B cell (primary cell): ENCODE measurements at regions not wholly inside any gene's neighbourhood (a gene's known extent, or its start where the extent isn't known, plus 50 kb on each side); places are given as distances from the start of the nearest gene placed in this dataset.
"Not testable (repeated sequence)": the region's sequence is repeated elsewhere in the genome, so short reads cannot be mapped to it uniquely, and the experiment has no call there.

Experiments
- ATAC-seq: fragments of 200-7000 bp; cut with Tn5 transposase; one replicate; pipeline ENCODE4 v1.10.0; 2021; ENCODE audit warnings: low read depth, mild to moderate bottlenecking, moderate number of reproducible peaks, moderate library complexity
- CTCF ChIA-PET: fragments of 350-600 bp; sonication (Branson Sonifier 250); formaldehyde crosslinking; loops from one replicate; lab custom pipeline; 2021; ENCODE audit warnings: antibody characterized with exemption, inconsistent platforms; lab: Charles Lee
- POLR2A ChIA-PET: fragments of 350-600 bp; sonication (Branson Sonifier 250); formaldehyde crosslinking; loops from one replicate; lab custom pipeline; 2021; ENCODE audit warnings: antibody characterized with exemption; lab: Charles Lee
- DNase-seq: peaks from one replicate; pipeline ENCODE4 v3.0.0; 2013
- H2AFZ ChIP-seq: 2 replicates; pipeline ENCODE4 v1.6.1; 2012; ENCODE audit warnings: mild to moderate bottlenecking, low read depth, low read length; ENCODE audit not compliant: insufficient read depth, poor library complexity, severe bottlenecking
- H3K27ac ChIP-seq, 2 donors: 1 replicate in 1 of 2; 2 replicates in 1 of 2; pipeline ENCODE4 v1.5.1; 2012 to 2013; ENCODE audit warnings: low read length in 2 of 2, mild to moderate bottlenecking in 2 of 2, moderate library complexity in 1 of 2
- H3K27me3 ChIP-seq, 4 experiments: fragments of 200-600 bp in 1 of 4; sonication (generic) in 1 of 4; replicated peaks in 1 of 4; 1 replicate in 2 of 4; 2 replicates in 2 of 4; pipeline versions ENCODE4 v1.6.1 to v1.7.0; 2013 to 2016; ENCODE audit warnings: low read length in 3 of 4, mild to moderate bottlenecking in 2 of 4, mixed read lengths in 1 of 4, moderate library complexity in 1 of 4; ENCODE audit not compliant: insufficient read depth in 4 of 4, control insufficient read depth in 3 of 4; ENCODE audit errors: control extremely low read depth in 1 of 4
- H3K36me3 ChIP-seq, 2 experiments: replicated peaks in 1 of 2; 1 replicate in 1 of 2; 2 replicates in 1 of 2; pipeline versions ENCODE4 v1.6.1 to v1.7.1; 2013; ENCODE audit warnings: low read length in 1 of 2; ENCODE audit not compliant: insufficient read depth in 2 of 2, control insufficient read depth in 1 of 2; ENCODE audit errors: control extremely low read depth in 1 of 2, extremely low read depth in 1 of 2
- H3K4me1 ChIP-seq, 2 donors: fragments of 200-600 bp in 1 of 2; sonication (generic) in 1 of 2; 1 replicate in 1 of 2; 2 replicates in 1 of 2; pipeline versions ENCODE4 v1.5.1 to v1.6.1; 2013 to 2017; ENCODE audit warnings: low read length in 2 of 2; ENCODE audit not compliant: control insufficient read depth in 2 of 2, insufficient read depth in 2 of 2
- H3K4me2 ChIP-seq: replicated peaks from 2 replicates; pipeline ENCODE3; 2012; ENCODE audit warnings: mild to moderate bottlenecking, low read depth, low read length; ENCODE audit not compliant: poor library complexity, severe bottlenecking
- H3K4me3 ChIP-seq, 5 experiments: fragments of 200-600 bp in 1 of 5; sonication (generic) in 1 of 5; 1 replicate in 3 of 5; 2 replicates in 2 of 5; pipeline versions ENCODE4 v1.5.1 to v1.7.0; 2011 to 2016; ENCODE audit warnings: low read length in 4 of 5, mild to moderate bottlenecking in 4 of 5, low read depth in 2 of 5, control low read depth in 1 of 5, moderate library complexity in 1 of 5; ENCODE audit not compliant: insufficient read depth in 1 of 5; ENCODE audit errors: control extremely low read depth in 1 of 5, extremely low read depth in 1 of 5
- H3K79me2 ChIP-seq: fragments of 200-600 bp; sonication (generic); one replicate; pipeline ENCODE4 v1.6.0; 2016; ENCODE audit warnings: low read length; ENCODE audit not compliant: control insufficient read depth, insufficient read depth
- H3K9ac ChIP-seq: fragments of 200-600 bp; sonication (generic); 2 replicates; pipeline ENCODE4 v1.6.1; 2017; ENCODE audit warnings: mild to moderate bottlenecking, low read length, moderate library complexity
- H3K9me3 ChIP-seq, 3 donors: one replicate each; pipeline versions ENCODE4 v1.6.1 to v1.7.1; 2013; ENCODE audit warnings: low read length in 2 of 3; ENCODE audit not compliant: control insufficient read depth in 2 of 3, insufficient read depth in 1 of 3; ENCODE audit errors: control extremely low read depth in 1 of 3
- H4K20me1 ChIP-seq: 2 replicates; pipeline ENCODE4 v1.6.0; 2012; ENCODE audit warnings: mild to moderate bottlenecking, low read length; ENCODE audit not compliant: insufficient read depth, control insufficient read depth, poor library complexity, severe bottlenecking
- H3K27ac Mint-ChIP-seq: one replicate; pipeline ENCODE4 v1.8.0; 2021; ENCODE audit warnings: mixed read lengths
- H3K27me3 Mint-ChIP-seq: one replicate; pipeline ENCODE4 v1.8.0; 2021; ENCODE audit warnings: mixed read lengths
- H3K4me1 Mint-ChIP-seq: one replicate; pipeline ENCODE4 v1.8.0; 2021; ENCODE audit warnings: mixed read lengths
- H3K4me3 Mint-ChIP-seq: one replicate; pipeline ENCODE4 v1.8.0; 2021; ENCODE audit warnings: mixed read lengths
- H3K9me3 Mint-ChIP-seq: one replicate; pipeline ENCODE4 v1.8.0; 2022; ENCODE audit warnings: mixed read lengths; ENCODE audit not compliant: insufficient read depth
- EZH2 ChIP-seq: IDR thresholded peaks from 2 replicates; pipeline ENCODE4 v1.6.1; 2012; ENCODE audit warnings: borderline replicate concordance, low read depth, mild to moderate bottlenecking, moderate library complexity, low read length; ENCODE audit not compliant: insufficient read depth, poor library complexity, severe bottlenecking
- WGBS: methylation state at CpG from one replicate; pipeline ENCODE4 v1.1.5; 2013; ENCODE audit warnings: missing lambda C conversion rate; ENCODE audit not compliant: insufficient coverage; 5-methylcytosine and 5-hydroxymethylcytosine counted together
- intact Hi-C: fragments of 100-400 bp; cut with micrococcal nuclease; formaldehyde crosslinking; loops from one replicate; pipeline ENCODE4 v1.10.0; 2022
- TF ChIP-seq, protein P1 (sequence below): fragments of 200-600 bp; IDR thresholded peaks from one replicate; pipeline ENCODE4 v1.8.0; 2022; ENCODE audit warnings: antibody characterized with exemption, mild to moderate bottlenecking

DNA sequence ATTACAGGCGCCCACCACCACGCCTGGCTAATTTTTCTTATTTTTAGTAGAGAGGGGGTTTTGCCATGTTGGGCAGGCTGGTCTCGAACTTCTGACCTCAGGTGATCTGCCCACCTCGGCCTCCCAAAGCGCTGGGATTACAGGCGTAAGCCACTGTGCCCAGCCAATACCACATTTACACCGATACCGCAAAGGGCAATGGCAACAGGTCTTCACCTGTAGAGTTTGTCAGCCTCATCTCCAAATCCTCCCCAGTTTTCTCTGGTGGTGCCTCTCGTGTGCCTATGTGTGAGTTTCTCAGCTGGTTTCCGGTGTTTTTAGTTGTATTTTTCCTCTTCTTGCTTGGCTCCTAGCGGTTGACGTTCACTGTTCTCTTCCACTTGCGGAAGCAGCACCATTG, 52.0 kb upstream of the LYZL1 start:
- H3K27me3 ChIP-seq, POLR2A ChIA-PET, H3K4me3 Mint-ChIP-seq, H3K27ac ChIP-seq, H3K4me1 ChIP-seq, H3K27ac Mint-ChIP-seq, CTCF ChIA-PET, H3K4me3 ChIP-seq, ATAC-seq, H3K9ac ChIP-seq, H3K4me1 Mint-ChIP-seq, H3K9me3 Mint-ChIP-seq, H3K4me2 ChIP-seq, H3K79me2 ChIP-seq, H2AFZ ChIP-seq, H3K36me3 ChIP-seq, DNase-seq, H4K20me1 ChIP-seq, H3K27me3 Mint-ChIP-seq, intact Hi-C loops, H3K9me3 ChIP-seq: not testable (repeated sequence)
- 91% methylated on average over 8 of the region's 13 CpGs for WGBS

DNA sequence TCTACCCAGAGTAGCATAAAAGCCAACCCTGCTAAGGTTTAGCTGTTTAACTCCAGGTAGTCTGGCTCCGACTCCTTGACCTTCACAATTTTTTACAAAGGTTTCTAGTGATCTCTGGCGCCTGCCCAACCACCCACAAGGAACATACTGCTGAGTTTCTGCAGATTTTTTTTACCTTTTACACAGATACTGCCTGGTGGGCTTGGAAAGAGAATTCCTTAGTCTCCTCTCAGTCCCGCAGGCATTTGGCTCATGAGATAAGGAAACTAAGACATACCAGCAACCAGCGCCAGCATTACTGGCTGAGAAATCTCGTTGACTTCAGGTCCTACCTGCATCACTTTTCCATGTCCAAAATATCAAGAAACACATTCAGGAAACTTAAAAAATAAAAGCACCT, 51.1 kb upstream of the LYZL1 start:
- DNase-seq: no peak
- no peak overlapping the region for H3K4me2 ChIP-seq
- no peaks in the 10 kb centered on the region for H3K4me1 ChIP-seq
- H3K4me3 ChIP-seq: no peak overlapping the region
- no peaks in the 10 kb centered on the region for H4K20me1 ChIP-seq
- H2AFZ ChIP-seq: no peak overlapping the region
- no peaks in the 10 kb centered on the region for H3K27me3 ChIP-seq
- no peak overlapping the region for H3K27ac ChIP-seq
- TF ChIP-seq, protein P1, sequence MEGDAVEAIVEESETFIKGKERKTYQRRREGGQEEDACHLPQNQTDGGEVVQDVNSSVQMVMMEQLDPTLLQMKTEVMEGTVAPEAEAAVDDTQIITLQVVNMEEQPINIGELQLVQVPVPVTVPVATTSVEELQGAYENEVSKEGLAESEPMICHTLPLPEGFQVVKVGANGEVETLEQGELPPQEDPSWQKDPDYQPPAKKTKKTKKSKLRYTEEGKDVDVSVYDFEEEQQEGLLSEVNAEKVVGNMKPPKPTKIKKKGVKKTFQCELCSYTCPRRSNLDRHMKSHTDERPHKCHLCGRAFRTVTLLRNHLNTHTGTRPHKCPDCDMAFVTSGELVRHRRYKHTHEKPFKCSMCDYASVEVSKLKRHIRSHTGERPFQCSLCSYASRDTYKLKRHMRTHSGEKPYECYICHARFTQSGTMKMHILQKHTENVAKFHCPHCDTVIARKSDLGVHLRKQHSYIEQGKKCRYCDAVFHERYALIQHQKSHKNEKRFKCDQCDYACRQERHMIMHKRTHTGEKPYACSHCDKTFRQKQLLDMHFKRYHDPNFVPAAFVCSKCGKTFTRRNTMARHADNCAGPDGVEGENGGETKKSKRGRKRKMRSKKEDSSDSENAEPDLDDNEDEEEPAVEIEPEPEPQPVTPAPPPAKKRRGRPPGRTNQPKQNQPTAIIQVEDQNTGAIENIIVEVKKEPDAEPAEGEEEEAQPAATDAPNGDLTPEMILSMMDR: no peak
- TF ChIP-seq EZH2: no peak
- no peaks in the 10 kb centered on the region for H3K4me1 Mint-ChIP-seq
- no peaks in the 10 kb centered on the region for H3K9me3 Mint-ChIP-seq
- CTCF ChIA-PET: no interaction called here
- H3K27ac Mint-ChIP-seq: no peak overlapping the region
- H3K27me3 Mint-ChIP-seq: no peaks in the 10 kb centered on the region
- no peaks in the 10 kb centered on the region for H3K9me3 ChIP-seq
- no peak overlapping the region for H3K9ac ChIP-seq
- intact Hi-C loops: no loop called here
- no CpG with 5 or more reads among the region's 5 CpGs for WGBS
- no peaks in the 10 kb centered on the region for H3K36me3 ChIP-seq
- no peaks in the 10 kb centered on the region for H3K79me2 ChIP-seq
- ATAC-seq: no peak
- POLR2A ChIA-PET: no interaction called here
- H3K4me3 Mint-ChIP-seq: no peak overlapping the region
